GM19372 (cell line): ENCODE measurements at regions not wholly inside any gene's neighbourhood (a gene's known extent, or its start where the extent isn't known, plus 50 kb on each side); places are given as distances from the start of the nearest gene placed in this dataset.
"Not testable (repeated sequence)": the region's sequence is repeated elsewhere in the genome, so short reads cannot be mapped to it uniquely, and the experiment has no call there.

Source experiments
- ATAC-seq: cut with Tn5 transposase; IDR thresholded peaks from one replicate; pipeline ENCODE4 v1.9.1; 2021; ENCODE audit warnings: mild to moderate bottlenecking, low read depth, moderate library complexity; ENCODE audit not compliant: unreplicated experiment

GRCh38 chr6:87772597-87773530 lies 70.8 kb upstream of the AKIRIN2 start:
- ATAC-seq: no peak

DNA sequence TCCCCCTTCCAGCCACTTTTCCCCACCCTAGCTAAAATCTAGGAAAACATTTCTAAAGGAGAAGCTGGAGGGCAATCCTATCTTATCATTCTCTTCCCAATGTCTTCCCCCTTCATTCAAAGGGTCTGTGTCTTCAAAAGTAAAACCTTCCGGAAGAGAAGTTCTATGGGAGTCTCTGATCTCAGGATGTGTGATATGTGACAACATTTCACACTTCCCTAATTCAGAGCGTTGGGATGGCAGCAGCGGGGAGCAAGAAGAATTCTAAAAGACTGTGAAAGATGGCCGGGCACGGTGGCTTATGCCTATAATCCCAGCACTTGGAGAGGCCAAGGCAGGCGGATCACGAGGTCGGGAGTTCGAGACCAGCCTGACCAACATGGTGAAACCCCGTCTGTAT lies 65.4 kb upstream of the AKIRIN2 start:
- ATAC-seq: no peak

GRCh38 chr6:87766211-87766610 lies 64.2 kb upstream of the AKIRIN2 start:
- ATAC-seq: no peak

DNA sequence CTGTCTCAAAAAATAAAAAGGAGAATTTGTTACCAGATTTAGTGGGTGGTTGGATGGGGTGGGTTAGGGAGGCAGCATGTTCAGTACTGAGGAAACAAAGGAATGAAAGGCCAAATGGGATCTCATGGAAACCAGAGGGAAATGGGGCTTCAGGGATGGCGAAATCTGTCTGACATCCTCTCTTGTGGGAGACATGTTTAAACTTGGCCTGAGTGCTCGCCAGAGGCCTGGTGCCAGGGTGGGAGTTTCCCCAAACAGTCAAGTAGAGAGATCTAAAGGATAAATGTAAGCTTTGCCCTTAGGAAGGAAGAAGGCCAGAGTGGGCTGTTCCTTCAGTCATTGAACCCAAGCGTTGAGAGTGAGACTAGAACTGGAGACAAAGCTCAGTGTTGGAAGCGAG lies 61.9 kb upstream of the AKIRIN2 start:
- no peak for ATAC-seq

- ATAC-seq: no peak
Measured at GRCh38 chr6:87763276-87763675, 61.2 kb upstream of the AKIRIN2 start.

GRCh38 chr6:87762116-87762515 lies 60.1 kb upstream of the AKIRIN2 start:
- no peak for ATAC-seq

GRCh38 chr6:87757792-87758191 lies 55.8 kb upstream of the AKIRIN2 start:
- ATAC-seq: no peak

DNA sequence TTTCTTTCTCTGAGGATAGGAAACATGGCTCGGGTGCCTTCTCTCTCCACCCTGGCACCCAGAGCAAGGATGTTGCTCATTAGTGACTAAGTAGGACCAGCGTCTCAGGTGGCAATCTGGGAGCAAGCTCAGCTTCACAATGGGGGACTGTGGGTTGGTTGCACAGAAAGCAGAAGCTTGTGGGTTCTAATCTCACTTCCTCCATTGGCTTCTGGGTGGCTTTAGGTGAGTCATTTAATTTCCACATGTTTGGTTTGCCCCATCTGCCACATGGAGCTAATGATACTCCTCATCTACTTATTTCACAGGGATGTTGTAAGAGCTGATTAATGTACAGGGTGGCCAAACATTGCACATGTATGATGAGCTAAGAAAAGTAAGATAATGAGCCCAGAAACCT lies 54.8 kb upstream of the AKIRIN2 start:
- ATAC-seq: peak; percentile 82

DNA sequence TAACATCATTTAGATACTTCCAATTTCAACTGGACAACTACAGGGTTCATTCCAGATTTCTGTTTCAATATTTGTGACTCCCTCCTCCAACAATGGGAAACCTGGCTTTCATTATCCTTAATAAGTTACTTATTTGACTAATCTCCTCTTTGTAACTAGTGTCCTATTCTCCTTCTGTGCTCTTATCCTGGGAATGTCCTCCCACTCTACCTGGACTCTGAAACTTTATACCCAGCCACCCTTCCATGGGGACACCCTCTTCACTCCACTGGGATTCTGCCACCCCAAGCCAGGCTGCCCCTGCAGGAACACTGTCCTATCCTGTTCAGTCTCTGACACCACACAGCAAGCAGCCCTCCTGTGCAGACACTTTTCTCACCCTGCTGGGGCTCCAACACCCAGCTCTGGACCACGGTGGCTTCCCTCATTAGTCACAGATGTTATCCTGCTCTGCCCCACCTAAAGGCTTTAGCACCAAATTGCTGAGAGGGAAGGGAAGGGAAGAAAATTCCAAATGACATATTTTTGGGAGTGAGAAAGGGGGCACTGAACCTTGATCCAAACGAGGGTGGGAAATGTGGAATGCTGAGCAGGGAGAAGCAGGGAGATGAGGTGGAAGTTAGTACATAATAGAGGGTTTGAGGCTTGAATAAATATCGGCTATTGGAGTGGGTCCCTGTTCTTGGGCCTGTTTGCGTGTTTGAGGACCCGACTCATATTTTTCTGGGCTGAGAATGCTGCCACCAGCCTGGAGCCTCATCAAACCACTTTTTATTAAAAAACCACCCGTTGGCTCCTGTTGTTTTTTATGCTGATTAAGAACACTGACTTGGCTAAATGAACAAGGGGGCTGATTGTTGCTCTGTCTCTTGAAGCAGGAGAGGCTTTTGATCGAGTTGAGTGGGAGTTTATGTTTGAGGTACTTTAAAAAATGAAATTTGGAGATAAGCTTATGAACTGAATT lies 54.0 kb upstream of the AKIRIN2 start:
- ATAC-seq: no peak

- no peak for ATAC-seq
Measured at GRCh38 chr6:87754828-87755227, 52.8 kb upstream of the AKIRIN2 start.

GRCh38 chr6:87753131-87753685 lies 51.2 kb upstream of the AKIRIN2 start:
- no peak for ATAC-seq

- not testable (repeated sequence) for ATAC-seq
Measured at GRCh38 chr6:87752503-87752902, 50.5 kb upstream of the AKIRIN2 start.
